GM18868 (cell line): ENCODE measurements at regions not wholly inside any gene's neighbourhood (a gene's known extent, or its start where the extent isn't known, plus 50 kb on each side); places are given as distances from the start of the nearest gene placed in this dataset.
A peak's percentile ranks its signal among the peaks of the same experiment; 100 is the strongest.
"Not testable (repeated sequence)": the region's sequence is repeated elsewhere in the genome, so short reads cannot be mapped to it uniquely, and the experiment has no call there.

ENCODE experiments used
- ATAC-seq: cut with Tn5 transposase; IDR thresholded peaks from one replicate; pipeline ENCODE4 v1.9.1; 2021; ENCODE audit warnings: mild to moderate bottlenecking, moderate library complexity; ENCODE audit not compliant: unreplicated experiment

DNA sequence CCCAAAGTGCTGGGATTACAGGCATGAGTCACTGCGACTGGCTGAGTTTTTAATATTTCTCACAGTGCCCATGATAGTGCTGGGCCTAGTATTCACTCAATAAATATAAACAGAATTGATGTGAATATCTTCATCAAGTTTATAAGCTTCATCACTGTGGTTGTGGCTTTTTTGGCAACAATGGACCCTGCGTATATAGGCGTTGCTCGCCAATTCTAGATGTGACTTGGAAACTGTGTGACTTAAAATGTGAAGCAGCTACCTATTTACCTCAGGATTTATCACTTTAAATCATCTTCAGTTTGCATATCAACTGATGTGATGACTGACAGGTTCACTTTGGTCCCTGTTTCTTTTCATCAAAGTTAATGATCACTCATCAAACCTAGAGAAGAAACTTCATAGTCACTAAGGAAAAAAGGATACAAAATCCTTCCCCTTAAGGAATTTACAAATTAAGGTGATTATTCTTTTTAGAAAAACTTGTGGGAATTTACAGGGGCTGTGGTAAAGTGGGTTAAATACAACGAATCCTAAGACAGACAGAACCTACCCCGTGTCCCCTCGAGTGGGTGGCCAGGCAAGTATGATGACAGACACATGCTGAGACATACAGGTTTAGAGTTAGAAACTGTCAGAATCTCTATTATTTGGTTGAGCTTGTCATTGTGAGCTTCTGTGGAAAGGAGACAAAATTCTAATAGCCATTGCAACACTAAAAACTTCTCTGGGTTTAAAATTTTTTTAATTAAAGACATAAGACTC lies 101.3 kb downstream of the AKAP11 start:
- no peak for ATAC-seq

DNA sequence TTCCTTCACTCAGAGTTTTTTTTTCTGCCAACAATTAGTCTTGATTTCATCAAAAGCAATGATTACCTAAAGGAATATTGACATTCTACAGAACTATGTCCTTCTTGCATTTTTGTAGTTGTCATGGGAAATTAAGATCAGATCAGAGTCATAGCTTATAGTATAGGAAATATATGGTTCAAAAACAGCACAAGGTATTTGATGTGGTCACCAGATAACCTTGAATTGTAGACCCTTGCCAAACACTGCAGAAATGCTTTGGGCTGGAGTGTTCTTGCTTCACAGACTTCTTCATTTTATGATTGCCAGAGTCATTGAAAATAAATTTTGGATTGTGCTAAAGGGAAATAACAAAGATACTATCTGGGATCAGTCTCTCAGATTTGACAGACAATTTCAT lies 103.7 kb downstream of the AKAP11 start:
- ATAC-seq, result no peak

DNA sequence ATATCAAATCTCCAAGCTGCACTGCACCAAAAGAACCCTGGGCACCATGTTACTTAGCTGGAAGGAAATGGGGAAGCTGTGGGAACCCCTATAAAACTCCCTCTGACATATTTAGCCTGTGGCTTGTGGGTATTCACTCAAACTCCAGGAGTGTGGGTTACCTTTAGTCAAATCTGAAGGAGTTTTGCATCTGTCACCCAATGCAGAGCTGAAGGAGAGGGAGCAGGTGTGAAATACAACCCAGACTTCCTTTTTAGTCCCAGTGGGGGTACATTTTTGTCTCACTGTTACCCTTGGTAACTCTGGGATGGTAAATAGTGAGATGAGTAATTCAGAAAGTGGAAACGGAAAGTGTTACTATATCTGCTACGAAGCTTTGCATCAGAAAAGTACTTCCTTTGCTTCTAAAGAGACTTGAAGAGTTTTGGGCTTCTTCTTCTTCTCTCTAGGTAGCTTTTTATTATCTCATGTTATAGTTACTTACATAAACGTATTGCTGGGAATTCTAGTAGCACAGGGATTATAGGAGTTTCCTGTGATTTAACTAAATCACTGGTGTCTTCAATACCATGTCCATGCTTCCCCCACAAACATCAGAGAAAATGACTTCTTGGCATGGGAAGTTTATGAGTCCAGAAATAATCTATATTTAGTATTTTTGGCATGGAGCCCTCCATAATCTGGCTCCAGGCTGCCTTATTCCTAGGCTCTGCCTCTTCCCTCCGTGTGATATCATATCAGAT lies 105.9 kb downstream of the AKAP11 start:
- peak; percentile 82 for ATAC-seq

DNA sequence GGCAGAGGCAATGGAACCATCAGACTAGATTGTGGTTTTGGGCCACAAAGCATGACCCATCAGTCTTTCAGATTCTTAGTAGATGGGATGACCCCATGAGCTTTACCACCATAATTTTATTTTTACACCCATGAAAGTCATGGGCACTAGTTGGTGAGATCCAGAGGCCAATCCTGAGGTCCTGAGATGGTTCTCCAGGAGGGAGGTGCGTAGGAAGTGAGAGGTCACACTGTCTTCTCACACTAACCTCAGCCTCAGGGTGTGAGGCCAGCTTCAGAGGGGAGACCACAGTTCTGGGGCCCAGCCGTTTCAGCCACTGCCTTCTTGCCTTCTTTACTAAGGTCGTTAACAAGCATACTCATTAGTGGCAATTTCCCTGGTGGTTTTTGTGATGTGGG lies 106.4 kb downstream of the AKAP11 start:
- ATAC-seq, result no peak

DNA sequence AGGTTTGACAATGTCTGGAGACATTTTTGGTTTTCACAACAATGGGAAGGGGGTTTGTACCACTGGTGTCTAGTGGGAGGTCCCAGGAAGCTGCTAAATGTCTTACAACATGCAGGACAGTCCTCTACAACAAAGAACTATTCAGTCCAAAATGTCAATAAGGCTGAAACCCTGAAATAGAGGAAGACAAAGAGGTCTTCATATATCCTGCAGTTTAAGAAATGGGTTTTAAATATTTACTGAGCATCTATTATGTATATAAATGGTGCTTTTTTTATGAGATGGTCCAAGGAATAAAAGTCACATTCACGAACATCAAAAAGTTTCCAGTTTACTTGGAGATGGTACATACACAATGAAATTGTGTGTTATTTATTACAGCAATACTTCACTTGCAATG lies 107.3 kb downstream of the AKAP11 start:
- ATAC-seq, result no peak

DNA sequence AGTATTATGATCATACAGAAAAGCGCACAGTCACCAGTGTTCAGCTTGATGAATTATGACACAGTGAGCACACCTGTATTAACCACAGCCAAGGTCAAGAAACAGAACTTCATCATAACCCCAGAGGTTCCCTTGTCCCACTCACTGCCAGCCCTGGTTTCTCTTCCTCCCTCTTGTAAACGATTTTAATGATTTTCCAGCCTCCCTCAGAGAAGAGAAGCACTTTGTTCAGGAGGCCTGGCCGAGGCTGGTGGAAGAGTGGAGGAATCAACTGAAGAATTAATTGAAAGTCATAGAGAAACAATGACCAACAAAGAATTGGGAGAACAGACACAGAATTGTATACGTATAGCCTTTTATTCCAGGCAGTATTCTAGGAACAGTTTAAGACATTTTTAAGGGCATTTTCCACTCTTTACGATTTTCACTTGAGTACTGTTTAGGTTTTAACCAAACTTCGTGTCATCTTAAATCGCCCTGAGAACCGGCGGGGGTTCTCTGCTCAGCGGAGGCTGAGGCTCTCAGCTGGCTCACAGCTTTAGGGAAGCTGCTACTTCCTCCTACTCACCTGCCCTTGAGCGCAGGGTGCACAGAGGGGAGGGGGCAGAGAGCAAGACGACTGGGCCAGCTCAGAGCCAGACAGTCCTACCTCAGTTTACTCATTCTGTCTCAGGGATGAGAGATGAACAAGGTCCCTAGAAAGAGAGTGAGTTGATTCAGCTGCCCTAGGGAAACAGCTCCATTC lies 108.6 kb downstream of the AKAP11 start:
- peak; percentile 56 for ATAC-seq

DNA sequence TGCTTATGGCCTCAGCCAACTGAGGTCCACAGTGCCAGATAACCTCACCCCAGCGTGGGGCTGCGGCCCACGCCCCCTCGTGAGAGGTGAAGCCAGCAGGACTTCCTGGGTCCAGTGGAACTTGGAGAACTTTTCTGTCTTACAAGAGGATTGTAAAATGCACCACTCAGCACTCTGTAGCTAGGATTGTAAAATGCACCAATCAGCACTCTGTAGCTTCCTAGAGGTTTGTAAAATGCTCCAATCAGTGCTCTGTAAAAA lies 109.1 kb downstream of the AKAP11 start:
- ATAC-seq, result no peak

DNA sequence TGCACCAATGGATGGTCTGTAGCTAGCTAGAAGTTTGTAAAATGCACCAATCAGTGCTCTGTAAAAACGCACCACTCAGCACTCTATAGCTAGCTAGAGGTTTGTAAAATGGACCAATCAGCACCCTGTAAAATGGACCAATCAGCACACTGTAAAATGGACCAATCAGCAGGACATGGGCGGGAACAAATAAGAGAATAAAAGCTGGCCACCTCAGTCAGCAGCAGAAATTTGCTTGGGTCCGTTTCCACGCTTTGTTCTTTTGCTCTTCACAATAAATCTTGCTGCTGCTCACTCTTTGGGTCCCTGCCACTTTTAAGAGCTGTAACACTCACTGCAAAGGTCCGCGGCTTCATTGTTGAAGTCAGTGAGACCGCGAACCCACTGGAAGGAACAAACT lies 109.5 kb downstream of the AKAP11 start:
- not testable (repeated sequence) for ATAC-seq

DNA sequence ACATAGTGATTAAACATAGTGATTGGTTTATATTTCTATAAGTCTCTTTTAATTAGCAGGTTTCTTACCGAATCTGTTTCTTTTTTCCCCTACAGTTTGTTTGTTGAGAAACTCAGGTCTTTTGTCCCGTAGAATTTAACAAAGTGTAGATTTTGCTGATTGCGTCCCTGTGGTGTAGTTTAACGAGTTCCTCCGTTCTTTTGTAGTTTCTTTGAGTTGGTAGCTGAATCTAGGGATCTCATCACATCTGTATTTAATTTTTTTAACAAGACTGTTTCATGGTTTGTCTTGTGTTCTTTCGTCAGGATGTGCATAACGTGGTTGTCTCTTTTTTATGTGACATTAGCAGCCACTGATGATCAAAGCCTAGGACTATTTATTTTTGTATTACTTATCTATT lies 111.1 kb downstream of the AKAP11 start:
- ATAC-seq, result no peak

DNA sequence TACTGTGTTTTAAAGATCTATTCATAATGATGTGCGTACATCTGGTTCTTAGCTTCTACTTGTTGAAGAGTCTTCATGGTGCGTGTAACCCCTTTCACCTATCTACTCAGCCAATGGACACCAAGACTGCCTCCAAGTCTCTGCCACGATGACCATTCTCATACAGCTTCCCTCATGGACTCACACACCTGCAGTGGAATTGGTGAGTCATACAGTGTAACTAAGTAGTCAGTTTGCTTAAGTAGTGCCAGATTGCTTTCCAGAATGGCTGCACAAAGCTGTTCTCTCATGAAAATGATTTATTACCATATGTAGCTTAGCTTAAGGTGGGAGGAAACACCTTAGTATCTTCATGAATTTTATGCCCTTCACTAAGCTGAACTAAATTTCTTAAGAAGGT lies 112.3 kb downstream of the AKAP11 start:
- no peak for ATAC-seq

DNA sequence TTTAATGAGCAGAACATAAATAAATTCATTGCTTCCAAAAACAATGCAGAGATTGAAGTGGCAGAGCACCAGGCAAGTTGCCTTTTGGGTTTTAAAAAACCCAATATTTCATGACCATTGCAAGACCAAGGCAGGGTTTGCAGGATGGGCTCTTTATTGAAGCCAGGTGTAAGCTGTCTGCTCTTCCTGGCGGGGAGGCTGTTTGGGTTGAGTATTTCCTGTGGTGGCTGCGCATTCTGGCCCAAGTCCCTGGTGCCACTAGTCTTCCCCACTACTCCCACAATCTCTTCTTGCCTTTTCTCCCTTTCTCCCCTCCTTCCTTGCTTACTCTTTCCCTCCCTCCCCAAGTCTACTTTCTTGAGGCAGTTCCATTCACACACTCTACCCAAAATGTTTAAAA lies 116.4 kb downstream of the AKAP11 start:
- ATAC-seq, result no peak

DNA sequence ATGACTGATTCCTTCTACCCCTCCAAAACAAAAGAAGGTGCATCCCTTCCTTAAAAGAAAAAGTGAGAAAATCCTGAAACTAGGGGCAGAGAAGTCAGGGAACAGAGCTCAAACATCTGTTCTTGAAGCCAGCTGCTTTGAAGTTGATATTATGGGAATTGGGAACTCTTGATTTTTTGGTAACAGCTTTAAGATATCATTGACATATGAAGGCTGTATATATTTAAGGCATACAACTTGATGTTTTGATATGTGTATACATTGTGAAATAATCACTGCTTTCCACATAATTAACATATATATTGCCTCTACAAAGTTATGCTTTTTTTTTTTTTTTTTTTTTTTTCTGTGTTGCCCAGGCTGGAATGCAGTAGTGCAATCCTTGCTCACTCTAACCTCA lies 117.1 kb downstream of the AKAP11 start:
- ATAC-seq, result no peak

DNA sequence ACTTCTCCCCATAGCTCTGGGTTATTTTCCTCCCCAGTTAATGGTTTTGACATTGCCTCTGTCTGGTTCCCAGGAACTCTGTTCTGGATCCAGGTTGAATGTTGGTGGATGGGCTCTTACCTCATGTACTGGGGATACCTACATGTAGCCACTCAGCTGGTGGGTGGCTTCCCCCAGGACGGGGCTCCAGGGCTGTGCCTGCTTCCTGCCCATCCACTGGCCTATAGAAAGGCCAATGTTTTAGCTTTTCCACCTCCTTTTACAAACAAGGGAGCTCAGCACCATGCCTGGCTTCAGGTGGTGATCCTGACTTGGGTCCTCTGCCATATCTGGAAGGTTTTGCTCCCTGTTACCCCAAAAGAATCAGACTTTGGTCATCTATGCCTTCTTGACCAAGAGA lies 120.2 kb downstream of the AKAP11 start:
- ATAC-seq, result no peak

DNA sequence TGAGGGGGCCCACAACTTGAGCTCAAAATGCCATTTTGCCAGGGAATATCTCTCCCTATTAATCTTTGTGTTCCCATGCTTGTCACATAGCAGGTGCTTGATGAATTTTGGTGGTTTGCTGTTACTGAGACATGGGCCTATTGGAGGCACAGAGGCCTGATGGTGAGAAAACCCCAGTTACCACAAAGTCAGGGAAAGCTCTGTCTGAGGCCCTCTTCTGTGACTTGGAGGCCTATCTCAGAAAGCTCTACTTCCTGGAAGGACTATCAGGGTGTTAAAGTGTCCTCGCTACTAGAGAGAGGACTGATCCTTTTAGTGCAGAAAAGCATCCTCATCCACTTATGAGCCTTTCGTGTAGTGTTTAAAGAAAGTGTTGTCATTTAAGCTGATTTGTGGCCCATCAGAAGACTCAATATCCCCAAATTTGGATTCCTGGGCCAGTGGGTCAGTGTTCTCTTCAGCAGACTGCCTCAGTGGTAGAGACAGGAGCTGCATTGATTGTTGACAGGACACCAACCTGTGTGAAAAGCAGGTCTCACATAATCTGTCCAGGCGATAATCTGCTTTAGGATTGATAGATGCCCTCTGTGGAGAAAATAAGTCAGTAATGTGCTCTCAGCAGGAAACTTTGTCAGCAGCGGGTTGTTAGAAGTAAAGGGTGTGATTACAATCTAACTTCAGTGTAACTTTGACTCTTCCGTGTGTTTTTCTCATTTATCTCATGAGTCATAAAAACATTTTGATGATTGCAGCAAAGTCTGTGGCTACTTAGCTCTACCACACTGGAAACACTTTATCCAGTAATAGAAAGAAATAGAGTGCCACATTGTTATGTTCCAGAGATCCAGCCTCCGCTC lies 121.0 kb downstream of the AKAP11 start:
- ATAC-seq, result peak; percentile 37

DNA sequence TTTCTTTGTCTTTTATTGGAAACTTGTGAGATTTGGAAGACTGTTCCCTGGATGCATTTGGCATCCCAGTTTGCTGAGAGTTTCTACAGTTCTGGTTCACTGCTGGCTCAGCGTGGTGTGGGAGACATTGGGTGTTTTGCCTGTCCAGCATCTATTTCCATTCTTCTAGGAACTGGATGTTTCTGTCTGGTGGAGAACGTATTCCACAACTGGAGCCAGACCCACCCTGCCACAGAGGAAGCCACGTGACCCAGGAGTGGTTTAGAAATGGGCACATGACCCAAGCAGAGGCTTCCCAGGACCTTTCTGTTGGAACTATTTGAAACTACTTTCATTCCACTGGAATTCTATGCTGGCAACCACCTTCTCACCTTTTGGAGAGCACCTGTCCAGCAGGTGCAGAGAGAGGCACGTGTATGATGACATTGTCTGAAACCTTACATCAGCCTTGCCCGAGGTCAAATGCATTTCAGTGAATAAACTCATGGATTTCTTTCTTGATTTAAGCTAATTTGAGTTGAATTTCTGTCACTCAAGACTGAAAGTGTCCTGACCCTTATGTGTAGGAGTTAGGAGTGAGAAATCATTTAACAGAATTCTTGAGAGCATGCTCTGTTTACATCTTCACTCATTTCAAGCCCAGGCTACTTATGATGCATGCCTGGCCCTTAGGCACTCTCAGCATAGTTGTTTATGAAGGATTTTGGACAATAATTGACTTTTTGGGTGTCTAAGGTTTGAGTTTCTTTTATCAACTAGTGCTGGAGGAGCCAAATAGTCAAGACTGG lies 121.8 kb downstream of the AKAP11 start:
- peak; percentile 37 for ATAC-seq

DNA sequence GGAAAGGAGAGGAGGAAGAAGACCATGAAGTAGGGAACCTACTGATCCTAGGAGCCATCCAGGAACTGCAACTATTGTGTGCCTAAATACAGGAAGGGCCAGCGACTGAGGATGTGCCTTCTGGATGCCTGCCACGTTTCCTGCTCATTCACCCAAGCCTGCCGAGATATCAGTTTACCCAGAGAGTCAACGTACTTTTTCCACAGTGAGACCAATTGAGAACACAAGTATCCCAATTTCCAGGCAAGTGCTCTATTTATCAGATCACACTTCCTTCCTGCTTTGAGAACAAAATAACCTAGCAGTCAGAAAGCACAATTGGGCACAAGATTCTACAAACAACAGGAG lies 122.4 kb downstream of the AKAP11 start:
- ATAC-seq, result no peak

DNA sequence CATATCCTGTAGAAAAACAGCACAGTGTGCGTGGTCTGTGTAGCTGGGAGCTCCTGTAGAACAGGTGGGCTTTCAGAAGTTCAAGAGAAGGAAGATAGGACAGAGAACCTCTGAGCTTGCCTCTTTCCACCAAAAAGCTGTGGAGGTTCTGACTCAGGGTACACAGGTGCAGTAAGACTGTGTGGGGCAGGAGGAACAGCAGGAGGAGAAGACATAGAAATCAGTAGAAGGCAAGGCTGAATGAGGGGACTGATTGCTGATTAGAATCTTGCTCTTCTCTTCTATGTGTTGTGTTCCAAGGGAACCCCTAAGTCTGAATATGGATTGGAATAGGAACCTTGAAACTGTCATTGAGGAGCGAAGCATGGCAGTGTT lies 122.7 kb downstream of the AKAP11 start:
- no peak for ATAC-seq

DNA sequence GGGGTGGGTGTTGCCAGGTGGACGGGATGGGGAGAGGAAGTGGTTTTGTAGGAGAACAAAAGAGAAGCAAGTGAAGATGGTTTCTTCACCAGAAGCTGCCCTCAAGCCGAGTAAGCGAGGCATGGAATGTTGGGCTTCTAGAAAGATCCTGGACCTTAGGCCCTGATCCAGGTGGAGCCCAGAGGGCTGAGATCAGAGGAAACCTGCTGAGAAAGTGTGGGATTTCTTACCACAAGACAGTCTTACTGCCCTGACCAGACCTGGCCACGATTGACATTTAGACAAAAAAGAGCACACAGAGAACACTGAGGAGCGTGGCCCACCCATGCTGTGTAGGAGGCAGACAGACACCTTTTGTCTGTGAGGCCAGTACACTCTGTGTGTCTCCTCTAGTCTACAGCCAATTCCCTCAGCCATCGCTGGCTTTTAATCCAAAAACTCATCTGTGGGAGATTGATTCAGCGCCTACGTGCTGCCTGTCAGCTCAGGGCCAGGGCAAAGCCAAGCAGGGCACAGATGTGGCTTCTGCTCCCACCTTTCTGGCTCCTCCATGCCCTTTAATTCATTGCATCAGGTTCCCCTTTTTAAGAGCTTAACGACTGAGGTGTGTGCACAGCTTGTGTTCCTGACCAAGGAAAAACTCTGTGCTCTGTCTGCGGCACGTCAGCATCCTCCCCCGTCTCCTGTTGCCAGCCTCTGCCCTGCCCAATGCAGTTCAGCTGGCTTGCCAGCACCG lies 123.3 kb downstream of the AKAP11 start:
- ATAC-seq, result no peak

DNA sequence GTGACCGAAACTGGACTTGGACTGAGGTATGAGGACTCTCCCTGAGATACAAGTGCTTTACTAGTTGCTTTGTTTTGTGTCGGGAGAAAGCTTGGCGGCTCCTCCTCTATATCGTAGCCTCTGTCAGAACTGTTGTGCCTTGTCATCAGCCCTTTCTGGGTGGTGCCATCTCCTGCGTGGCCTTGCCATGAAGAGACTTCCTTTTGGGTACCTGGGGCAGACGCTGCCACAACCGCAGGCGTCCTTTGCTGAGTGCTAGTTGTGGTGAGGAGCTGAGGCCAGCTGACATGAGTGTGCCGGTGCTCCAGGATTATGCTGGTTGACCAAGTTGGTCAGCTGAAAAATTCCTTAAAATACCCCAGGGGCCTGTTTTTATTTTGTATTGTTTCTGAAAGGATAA lies 124.5 kb downstream of the AKAP11 start:
- no peak for ATAC-seq
